ENCODE measurements at regions not wholly inside any gene's neighbourhood (a gene's known extent, or its start where the extent isn't known, plus 50 kb on each side); places are given as distances from the start of the nearest gene placed in this dataset.

GRCh38 chr7:45501791-45502190, 72.4 kb upstream of the ADCY1 start:
- TF ChIP-seq CTCF (IDR thresholded peaks at IDR 0.05 in 2 of 3, conservative IDR thresholded peaks at IDR 0.05 in 1 of 3; ENCODE audit: borderline replicate concordance in 1 of 3, insufficient read depth in 1 of 3, low read depth in 2 of 3, low read length in 2 of 3) (no peak), POLR2A (IDR thresholded peaks at IDR 0.05; ENCODE audit: borderline replicate concordance, extremely low read depth, insufficient read depth, insufficient read length) (no peak), EZH2 (IDR thresholded peaks at IDR 0.05) (no peak), REST (IDR thresholded peaks at IDR 0.05; ENCODE audit: low read depth) (no peak), TCF7L2 (IDR thresholded peaks at IDR 0.05; ENCODE audit: borderline replicate concordance, extremely low read depth, insufficient read depth, insufficient read length) (no peak), YY1 (IDR thresholded peaks at IDR 0.05; ENCODE audit: extremely low read depth, insufficient replicate concordance, low read depth, low read length) (no peak), EGR1 (IDR thresholded peaks at IDR 0.05; ENCODE audit: low read depth) (no peak), ATF3 (IDR thresholded peaks at IDR 0.05) (no peak), RAD21 (IDR thresholded peaks at IDR 0.05; ENCODE audit: low read depth) (no peak), MAX (IDR thresholded peaks at IDR 0.05) (no peak), CEBPB (IDR thresholded peaks at IDR 0.05; ENCODE audit: low read depth) (no peak)

Data from HCT116 (cell line).